Esophagus squamous epithelium (tissue), 4 donors: ENCODE measurements at regions not wholly inside any gene's neighbourhood (a gene's known extent, or its start where the extent isn't known, plus 50 kb on each side); places are given as distances from the start of the nearest gene placed in this dataset.

ENCODE experiments used
- CTCF ChIP-seq, 6 experiments: fragments of 450-650 bp in 4 of 6; fragments of 200-600 bp in 2 of 6; sonication (generic) in 2 of 6; IDR thresholded peaks; one replicate each; pipeline ENCODE4 v1.5.1; 2016 to 2019; ENCODE audit warnings: antibody characterized with exemption in 6 of 6, mild to moderate bottlenecking in 4 of 6, moderate library complexity in 4 of 6
- POLR2A ChIP-seq, 4 donors: fragments of 450-650 bp; IDR thresholded peaks; one replicate each; pipeline ENCODE4 v1.6.1; 2017; ENCODE audit warnings: antibody characterized with exemption in 4 of 4, mild to moderate bottlenecking in 4 of 4, moderate library complexity in 3 of 4

GRCh38 chr5:32848681-32849080 lies 137.6 kb downstream of the NPR3 start:
- TF ChIP-seq CTCF (IDR thresholded peaks at IDR 0.05) (no peak), POLR2A (IDR thresholded peaks at IDR 0.05) (no peak)
